ENCODE measurements at regions not wholly inside any gene's neighbourhood (a gene's known extent, or its start where the extent isn't known, plus 50 kb on each side); places are given as distances from the start of the nearest gene placed in this dataset.

GRCh38 chr3:78402720-78403119 is 1362.8 kb downstream of the ROBO2 start:
- Histone ChIP-seq H3K79me2 (ENCODE audit: control insufficient read depth, insufficient read depth, low read length) (no peaks in the 10 kb centered on the region), H3K4me2 (ENCODE audit: control insufficient read depth, extremely low read depth, insufficient read depth, low read depth, low read length) (peak overlapping the region; percentile 12), H3K36me3 (ENCODE audit: control insufficient read depth in 2 of 2, extremely low read depth in 1 of 2, insufficient read depth in 2 of 2, low read length in 2 of 2) (no peaks in the 10 kb centered on the region), H2AFZ (ENCODE audit: control insufficient read depth, low read length) (no peak overlapping the region), H3K27me3 (ENCODE audit: control insufficient read depth, extremely low read depth, insufficient read depth, low read length) (no peaks in the 10 kb centered on the region), H3K4me1 (ENCODE audit: control insufficient read depth, extremely low read depth, insufficient read depth, low read length) (peaks cover 7% of the 10 kb centered on the region), H3K27ac (ENCODE audit: control insufficient read depth, insufficient read depth, low read length) (no peak overlapping the region), H3K9ac (ENCODE audit: control insufficient read depth, extremely low read depth, insufficient read depth, low read length) (no peak overlapping the region), H4K20me1 (ENCODE audit: control insufficient read depth, extremely low read depth, insufficient read depth, low read length) (no peaks in the 10 kb centered on the region), H3K9me1 (ENCODE audit: control insufficient read depth, extremely low read depth, insufficient read depth, low read length) (no peaks in the 10 kb centered on the region), H3K4me3 (ENCODE audit: control insufficient read depth in 2 of 3, extremely low read depth in 1 of 3, insufficient read depth in 2 of 3, low read depth in 1 of 3, low read length in 3 of 3) (no peak overlapping the region), H3K9me3 (ENCODE audit: control insufficient read depth, low read depth, low read length) (no peaks in the 10 kb centered on the region)
- peak; percentile 86 for FAIRE-seq
- TF ChIP-seq CTCF (optimal IDR thresholded peaks at IDR 0.05 in 1 of 3, IDR thresholded peaks at IDR 0.05 in 1 of 3, conservative IDR thresholded peaks at IDR 0.05 in 1 of 3; ENCODE audit: extremely low read depth in 1 of 3, insufficient read depth in 2 of 3, low read length in 3 of 3) (no peak), EZH2 (IDR thresholded peaks at IDR 0.05; ENCODE audit: low read length) (no peak)
- peak; percentile 26 for DNase-seq (ENCODE audit: low read depth, low spot score)
- dilution Hi-C loops (cut with MboI; ENCODE audit: extremely low pct_ligation_motif_present, low sequenced_read_pairs) = no loop called here

DNA sequence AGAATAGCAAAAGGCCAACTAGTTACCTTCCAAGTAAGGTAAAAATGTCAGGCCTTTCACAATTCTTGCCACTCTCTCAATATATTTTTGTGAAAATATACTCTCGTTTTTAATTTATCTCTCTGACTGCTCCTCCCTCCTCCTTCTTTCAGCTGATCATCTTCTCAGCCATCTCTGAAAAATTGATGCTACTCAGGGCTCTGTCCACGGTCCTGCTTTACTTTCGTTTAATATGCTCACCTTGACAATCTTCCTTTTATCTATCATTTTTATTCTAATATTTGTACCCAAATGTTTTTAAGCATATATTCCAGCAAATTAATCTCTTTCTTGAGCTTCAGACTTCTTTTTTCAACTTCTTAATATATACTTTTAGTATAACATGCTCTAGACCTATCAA is 1362.1 kb downstream of the ROBO1 start:
- no peak overlapping the region for H3K27ac ChIP-seq (ENCODE audit: control insufficient read depth, insufficient read depth, low read length)
- no peaks in the 10 kb centered on the region for H3K9me3 ChIP-seq (ENCODE audit: control insufficient read depth, low read depth, low read length)
- dilution Hi-C loops (cut with MboI; ENCODE audit: extremely low pct_ligation_motif_present, low sequenced_read_pairs) = no loop called here
- H3K79me2 ChIP-seq (ENCODE audit: control insufficient read depth, insufficient read depth, low read length) = no peaks in the 10 kb centered on the region
- no peak overlapping the region for H3K4me2 ChIP-seq (ENCODE audit: control insufficient read depth, extremely low read depth, insufficient read depth, low read depth, low read length)
- H3K27me3 ChIP-seq (ENCODE audit: control insufficient read depth, extremely low read depth, insufficient read depth, low read length) = no peaks in the 10 kb centered on the region
- DNase-seq (ENCODE audit: low read depth, low spot score) = no peak
- FAIRE-seq = no peak
- H2AFZ ChIP-seq (ENCODE audit: control insufficient read depth, low read length) = no peak overlapping the region
- H3K4me3 ChIP-seq (ENCODE audit: control insufficient read depth in 2 of 3, extremely low read depth in 1 of 3, insufficient read depth in 2 of 3, low read depth in 1 of 3, low read length in 3 of 3) = no peak overlapping the region
- no peaks in the 10 kb centered on the region for H4K20me1 ChIP-seq (ENCODE audit: control insufficient read depth, extremely low read depth, insufficient read depth, low read length)
- H3K9ac ChIP-seq (ENCODE audit: control insufficient read depth, extremely low read depth, insufficient read depth, low read length) = no peak overlapping the region
- no peaks in the 10 kb centered on the region for H3K9me1 ChIP-seq (ENCODE audit: control insufficient read depth, extremely low read depth, insufficient read depth, low read length)
- no peaks in the 10 kb centered on the region for H3K36me3 ChIP-seq (ENCODE audit: control insufficient read depth in 2 of 2, extremely low read depth in 1 of 2, insufficient read depth in 2 of 2, low read length in 2 of 2)
- peaks cover 7% of the 10 kb centered on the region for H3K4me1 ChIP-seq (ENCODE audit: control insufficient read depth, extremely low read depth, insufficient read depth, low read length)
- TF ChIP-seq CTCF (optimal IDR thresholded peaks at IDR 0.05 in 1 of 3, IDR thresholded peaks at IDR 0.05 in 1 of 3, conservative IDR thresholded peaks at IDR 0.05 in 1 of 3; ENCODE audit: extremely low read depth in 1 of 3, insufficient read depth in 2 of 3, low read length in 3 of 3) (no peak), EZH2 (IDR thresholded peaks at IDR 0.05; ENCODE audit: low read length) (no peak)

All from keratinocyte (primary cell).